ENCODE measurements at regions not wholly inside any gene's neighbourhood (a gene's known extent, or its start where the extent isn't known, plus 50 kb on each side); places are given as distances from the start of the nearest gene placed in this dataset.

DNA sequence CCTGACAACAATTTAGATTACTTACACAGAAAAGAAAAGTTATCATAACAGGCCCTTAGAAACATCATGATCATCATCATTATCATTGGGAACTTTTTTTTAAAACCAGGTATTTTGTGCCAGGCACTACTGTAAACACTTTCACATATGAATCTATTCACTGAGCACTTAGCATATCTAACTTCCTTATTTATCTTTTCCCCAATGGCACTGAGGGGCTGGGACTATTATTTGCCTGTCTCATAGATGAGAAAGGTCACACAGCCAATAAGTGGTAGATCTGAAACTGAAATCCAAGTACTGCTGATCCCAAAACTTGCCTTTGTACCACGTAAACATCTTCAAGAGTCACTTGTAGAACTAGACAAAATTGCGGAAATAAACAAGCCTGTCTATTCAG is 184.2 kb upstream of the RBPJ start:
- H3K27ac Mint-ChIP-seq: no peak overlapping the region
- ATAC-seq (replicated peaks) (no peak), DNase-seq (no peak)
- H3K4me3 Mint-ChIP-seq: no peak overlapping the region
- peaks cover 6% of the 10 kb centered on the region for H3K36me3 Mint-ChIP-seq (ENCODE audit: insufficient read depth)
- H3K4me1 Mint-ChIP-seq (ENCODE audit: low read depth in 2 of 2): peaks cover 18 to 23% of the 10 kb centered on the region in 2 donors
- H3K27me3 Mint-ChIP-seq: peaks cover 12 to 25% of the 10 kb centered on the region in 2 donors
- H3K9me3 Mint-ChIP-seq: no peaks in the 10 kb centered on the region

DNA sequence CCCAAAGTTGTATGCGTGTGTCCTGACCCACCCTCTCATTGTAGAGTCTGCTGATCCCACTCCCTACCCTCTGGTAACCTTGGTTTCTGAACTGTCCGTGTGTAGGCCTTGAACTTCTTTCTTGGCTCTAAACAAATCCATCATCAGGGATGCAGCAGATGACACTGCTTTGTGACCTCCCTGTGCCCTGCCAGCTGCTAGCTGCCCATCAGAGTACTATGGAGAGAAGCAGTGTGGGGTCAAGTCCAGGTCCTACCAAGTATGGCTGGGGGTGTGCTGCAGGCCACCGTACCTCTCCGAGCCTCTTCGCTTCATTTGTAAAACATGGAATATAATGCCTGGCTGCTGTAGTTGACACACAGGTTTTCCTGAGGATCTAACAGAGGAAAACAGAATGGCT is 183.5 kb upstream of the RBPJ start:
- no peak overlapping the region for H3K27ac Mint-ChIP-seq
- peaks cover 12 to 18% of the 10 kb centered on the region in 2 donors for H3K4me1 Mint-ChIP-seq (ENCODE audit: low read depth in 2 of 2)
- H3K9me3 Mint-ChIP-seq: no peaks in the 10 kb centered on the region
- H3K27me3 Mint-ChIP-seq: peaks cover 12 to 25% of the 10 kb centered on the region in 2 donors
- DNase-seq (no peak), ATAC-seq (replicated peaks) (no peak)
- no peak overlapping the region for H3K4me3 Mint-ChIP-seq
- peaks cover 3% of the 10 kb centered on the region for H3K36me3 Mint-ChIP-seq (ENCODE audit: insufficient read depth)

GRCh38 chr4:26139310-26139924 is 181.4 kb upstream of the RBPJ start:
- H3K4me3 Mint-ChIP-seq: no peak overlapping the region
- peaks cover 12 to 25% of the 10 kb centered on the region in 2 donors for H3K27me3 Mint-ChIP-seq
- no peaks in the 10 kb centered on the region for H3K9me3 Mint-ChIP-seq
- no peak overlapping the region for H3K27ac Mint-ChIP-seq
- no peaks in the 10 kb centered on the region for H3K36me3 Mint-ChIP-seq (ENCODE audit: insufficient read depth)
- DNase-seq (no peak), ATAC-seq (replicated peaks) (no peak)
- H3K4me1 Mint-ChIP-seq (ENCODE audit: low read depth in 2 of 2): peaks cover 0 to 8% of the 10 kb centered on the region in 2 donors

GRCh38 chr4:26140150-26140898 is 180.5 kb upstream of the RBPJ start:
- Mint-ChIP-seq H3K27me3 (peaks cover 12 to 21% of the 10 kb centered on the region in 2 donors), H3K36me3 (ENCODE audit: insufficient read depth) (no peaks in the 10 kb centered on the region), H3K9me3 (no peaks in the 10 kb centered on the region), H3K27ac (no peak overlapping the region), H3K4me3 (no peak overlapping the region), H3K4me1 (ENCODE audit: low read depth in 2 of 2) (peaks cover 0 to 9% of the 10 kb centered on the region in 2 donors)
- ATAC-seq (replicated peaks) (no peak), DNase-seq (no peak)

- no peak overlapping the region for H3K27ac Mint-ChIP-seq
- peaks cover 0 to 10% of the 10 kb centered on the region in 2 donors for H3K4me1 Mint-ChIP-seq (ENCODE audit: low read depth in 2 of 2)
- H3K36me3 Mint-ChIP-seq (ENCODE audit: insufficient read depth): no peaks in the 10 kb centered on the region
- H3K9me3 Mint-ChIP-seq: no peaks in the 10 kb centered on the region
- no peak overlapping the region for H3K4me3 Mint-ChIP-seq
- ATAC-seq (replicated peaks) (no peak), DNase-seq (no peak)
- H3K27me3 Mint-ChIP-seq: peaks cover 4 to 12% of the 10 kb centered on the region in 2 donors
Measured at GRCh38 chr4:26141051-26141721, 179.6 kb upstream of the RBPJ start.

DNA sequence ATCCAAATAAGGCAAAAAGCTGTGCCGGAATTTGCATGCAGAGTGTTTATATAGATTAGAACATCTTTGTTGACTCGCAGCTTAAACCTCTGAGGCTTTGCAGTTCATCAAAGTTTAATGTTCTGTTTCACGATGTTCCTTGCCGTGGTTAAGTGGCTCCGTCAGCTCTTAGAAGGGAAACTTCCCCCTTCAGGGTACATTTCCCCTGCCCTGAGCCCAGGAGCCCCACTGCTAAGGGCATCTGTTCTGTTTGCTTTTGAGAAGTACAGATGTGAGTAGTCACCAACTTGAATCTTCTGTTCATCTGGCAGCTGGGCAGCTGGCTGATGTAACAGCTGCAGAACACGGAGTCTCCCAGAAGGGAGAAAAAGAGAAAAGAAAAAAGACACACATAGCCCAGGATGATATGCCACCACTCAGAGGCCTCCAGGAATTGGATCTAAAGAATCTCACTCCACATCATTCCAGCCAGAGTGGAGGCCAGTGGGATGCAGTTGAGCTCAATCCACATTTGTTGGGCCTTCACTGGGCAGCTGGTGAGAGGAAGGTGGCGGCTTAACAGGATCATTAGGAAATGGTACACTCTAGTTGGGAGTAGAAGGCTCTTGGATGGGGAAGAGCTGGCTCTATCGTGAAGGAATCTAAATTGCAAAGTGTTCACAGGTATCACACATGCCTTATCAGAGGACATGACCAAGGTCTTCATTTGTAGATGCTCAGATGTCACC is 178.7 kb upstream of the RBPJ start:
- Mint-ChIP-seq H3K36me3 (ENCODE audit: insufficient read depth) (no peaks in the 10 kb centered on the region), H3K27me3 (peaks cover 0 to 6% of the 10 kb centered on the region in 2 donors), H3K27ac (no peak overlapping the region), H3K4me1 (ENCODE audit: low read depth in 2 of 2) (peaks cover 0 to 12% of the 10 kb centered on the region in 2 donors), H3K4me3 (no peak overlapping the region), H3K9me3 (no peaks in the 10 kb centered on the region)
- DNase-seq (no peak), ATAC-seq (replicated peaks) (peak; percentile 27)

DNA sequence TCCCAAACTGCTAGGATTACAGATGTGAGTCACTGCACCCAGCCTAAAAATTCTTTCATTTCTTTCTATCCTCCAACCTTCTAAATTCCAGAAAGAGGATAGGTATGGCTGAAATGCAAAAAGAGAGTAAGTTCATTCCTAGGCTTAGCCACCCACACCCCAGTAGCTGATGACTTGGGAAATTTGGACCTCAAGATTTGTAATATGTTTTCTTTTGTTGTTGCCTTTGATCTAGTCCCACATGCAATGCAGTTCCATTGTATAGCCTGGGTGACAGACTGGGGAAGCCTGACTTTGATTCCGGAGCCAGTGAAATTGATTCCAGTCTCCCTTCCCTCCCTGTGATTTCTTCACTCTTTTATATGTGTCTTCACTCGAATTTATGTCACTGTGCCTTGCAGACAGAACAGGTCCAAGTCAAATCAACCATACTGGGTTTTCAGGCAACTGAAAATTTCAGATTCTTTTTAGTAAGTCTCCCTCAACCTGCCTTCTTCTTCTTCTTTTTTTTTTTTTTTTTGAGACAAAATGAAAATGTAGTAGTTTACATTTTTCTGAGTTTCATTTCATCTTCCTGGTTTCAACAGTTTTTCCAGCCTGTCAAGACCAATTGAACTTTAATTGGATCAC is 176.2 kb upstream of the RBPJ start:
- Mint-ChIP-seq H3K36me3 (ENCODE audit: insufficient read depth) (no peaks in the 10 kb centered on the region), H3K27me3 (peaks cover 0 to 10% of the 10 kb centered on the region in 2 donors), H3K27ac (no peak overlapping the region), H3K9me3 (no peaks in the 10 kb centered on the region), H3K4me1 (ENCODE audit: low read depth in 2 of 2) (peaks cover 0 to 12% of the 10 kb centered on the region in 2 donors), H3K4me3 (no peak overlapping the region)
- ATAC-seq (replicated peaks): no peak
- no peak for DNase-seq

GRCh38 chr4:26145212-26145611 is 175.6 kb upstream of the RBPJ start:
- DNase-seq: no peak
- no peak overlapping the region for H3K27ac Mint-ChIP-seq
- H3K9me3 Mint-ChIP-seq: no peaks in the 10 kb centered on the region
- H3K36me3 Mint-ChIP-seq (ENCODE audit: insufficient read depth): no peaks in the 10 kb centered on the region
- peak; percentile 42 for ATAC-seq (replicated peaks)
- H3K4me1 Mint-ChIP-seq (ENCODE audit: low read depth in 2 of 2): peaks cover 0 to 10% of the 10 kb centered on the region in 2 donors
- peaks cover 0 to 10% of the 10 kb centered on the region in 2 donors for H3K27me3 Mint-ChIP-seq
- no peak overlapping the region for H3K4me3 Mint-ChIP-seq

DNA sequence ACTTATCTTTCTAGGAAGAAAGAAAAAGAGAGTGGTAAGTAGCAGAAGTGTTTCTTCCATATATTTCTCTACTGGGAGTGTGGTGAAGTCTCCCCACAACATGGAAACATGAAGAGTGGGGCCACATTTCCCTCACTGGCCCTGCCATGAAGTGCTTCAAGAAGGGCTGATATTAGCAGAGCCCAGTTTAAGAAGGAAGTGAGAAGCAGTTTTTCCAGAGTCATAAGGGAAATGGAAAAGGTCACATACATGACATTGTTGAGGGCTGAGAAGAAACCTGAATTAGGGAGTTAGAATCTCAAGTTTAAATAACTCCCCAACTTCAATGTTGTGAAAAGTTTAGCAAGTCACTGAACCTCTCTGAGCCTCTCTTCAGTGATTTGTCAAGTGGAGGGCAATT is 171.9 kb upstream of the RBPJ start:
- DNase-seq (no peak), ATAC-seq (replicated peaks) (no peak)
- Mint-ChIP-seq H3K4me3 (no peak overlapping the region), H3K27me3 (peaks cover 0 to 10% of the 10 kb centered on the region in 2 donors), H3K9me3 (no peaks in the 10 kb centered on the region), H3K36me3 (ENCODE audit: insufficient read depth) (no peaks in the 10 kb centered on the region), H3K4me1 (ENCODE audit: low read depth in 2 of 2) (peaks cover 0 to 6% of the 10 kb centered on the region in 2 donors), H3K27ac (no peak overlapping the region)

DNA sequence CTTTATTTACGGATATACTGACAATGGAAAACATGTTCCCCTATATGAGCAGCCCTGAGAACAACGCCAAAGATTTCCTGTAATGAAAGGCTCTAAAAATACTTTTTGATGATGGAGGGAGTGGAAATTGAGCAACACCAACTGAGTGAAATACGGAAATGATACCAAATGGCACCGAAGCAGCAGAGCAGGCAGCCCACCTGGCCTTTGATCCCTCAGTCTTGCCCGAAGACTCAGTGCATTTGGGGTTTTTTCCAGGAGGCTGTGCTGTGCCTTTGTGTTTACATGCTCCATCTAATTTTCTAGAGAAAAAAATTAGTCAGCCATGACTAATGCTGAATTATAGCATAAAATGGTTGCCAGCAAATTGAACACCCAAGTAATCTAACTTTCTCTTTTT is 169.9 kb upstream of the RBPJ start:
- H3K4me3 Mint-ChIP-seq: no peak overlapping the region
- DNase-seq (no peak), ATAC-seq (replicated peaks) (no peak)
- H3K4me1 Mint-ChIP-seq (ENCODE audit: low read depth in 2 of 2): peaks cover 2 to 4% of the 10 kb centered on the region in 2 donors
- peaks cover 0 to 10% of the 10 kb centered on the region in 2 donors for H3K27me3 Mint-ChIP-seq
- no peak overlapping the region for H3K27ac Mint-ChIP-seq
- H3K36me3 Mint-ChIP-seq (ENCODE audit: insufficient read depth): no peaks in the 10 kb centered on the region
- no peaks in the 10 kb centered on the region for H3K9me3 Mint-ChIP-seq

GRCh38 chr4:26151615-26152014 is 169.2 kb upstream of the RBPJ start:
- no peaks in the 10 kb centered on the region for H3K36me3 Mint-ChIP-seq (ENCODE audit: insufficient read depth)
- DNase-seq: no peak
- no peak for ATAC-seq (replicated peaks)
- H3K4me1 Mint-ChIP-seq (ENCODE audit: low read depth in 2 of 2): peaks cover 2 to 4% of the 10 kb centered on the region in 2 donors
- H3K27me3 Mint-ChIP-seq: peaks cover 0 to 10% of the 10 kb centered on the region in 2 donors
- H3K9me3 Mint-ChIP-seq: no peaks in the 10 kb centered on the region
- no peak overlapping the region for H3K4me3 Mint-ChIP-seq
- no peak overlapping the region for H3K27ac Mint-ChIP-seq

- Mint-ChIP-seq H3K9me3 (no peaks in the 10 kb centered on the region), H3K36me3 (ENCODE audit: insufficient read depth) (no peaks in the 10 kb centered on the region), H3K27me3 (peaks cover 0 to 10% of the 10 kb centered on the region in 2 donors), H3K4me1 (ENCODE audit: low read depth in 2 of 2) (peaks cover 0 to 4% of the 10 kb centered on the region in 2 donors), H3K4me3 (no peak overlapping the region), H3K27ac (no peak overlapping the region)
- no peak for DNase-seq
- ATAC-seq (replicated peaks): no peak
Measured at GRCh38 chr4:26152056-26152455, 168.8 kb upstream of the RBPJ start.

- no peak for DNase-seq
- Mint-ChIP-seq H3K36me3 (ENCODE audit: insufficient read depth) (no peaks in the 10 kb centered on the region), H3K4me3 (no peak overlapping the region), H3K27me3 (no peaks in the 10 kb centered on the region), H3K9me3 (no peaks in the 10 kb centered on the region), H3K27ac (no peak overlapping the region), H3K4me1 (ENCODE audit: low read depth in 2 of 2) (peaks cover 2 to 4% of the 10 kb centered on the region in 2 donors)
- ATAC-seq (replicated peaks): no peak
Measured at GRCh38 chr4:26157541-26157940, 163.3 kb upstream of the RBPJ start.
